BJ (cell line): ENCODE measurements at regions not wholly inside any gene's neighbourhood (a gene's known extent, or its start where the extent isn't known, plus 50 kb on each side); places are given as distances from the start of the nearest gene placed in this dataset.
A peak's percentile ranks its signal among the peaks of the same experiment; 100 is the strongest.

Source experiments
- CTCF ChIA-PET: fragments of 350-600 bp; formaldehyde crosslinking; extraction: SDS; loops from one replicate; lab custom pipeline; 2021; ENCODE audit warnings: antibody characterized with exemption, inconsistent platforms; lab: Yijun Ruan, JAX
- POLR2A ChIA-PET: fragments of 300-600 bp; sonication (Branson Sonifier 250); formaldehyde crosslinking; extraction: SDS; loops from one replicate; lab custom pipeline; 2021; ENCODE audit warnings: antibody characterized with exemption; lab: Charles Lee
- DNase-seq: peaks from one replicate; pipeline ENCODE4 v3.0.0-alpha.2; 2011; ENCODE audit warnings: low read depth
- H3K27me3 ChIP-seq: 2 replicates; pipeline ENCODE4 v1.6.0; 2011; ENCODE audit warnings: low read length; ENCODE audit not compliant: control insufficient read depth, insufficient read depth
- H3K36me3 ChIP-seq: 2 replicates; pipeline ENCODE4 v1.5.1; 2011; ENCODE audit warnings: low read length; ENCODE audit not compliant: control insufficient read depth, insufficient read depth
- H3K4me3 ChIP-seq: 2 replicates; pipeline ENCODE4 v1.5.1; 2011; ENCODE audit warnings: low read depth, mild to moderate bottlenecking, control low read depth, low read length
- TF ChIP-seq, protein P1 (sequence below): IDR thresholded peaks from 2 replicates; pipeline ENCODE4 v1.5.1; 2011; ENCODE audit warnings: low read depth, mild to moderate bottlenecking, control low read depth, inconsistent platforms, low read length, moderate library complexity; ENCODE audit not compliant: insufficient read depth

DNA sequence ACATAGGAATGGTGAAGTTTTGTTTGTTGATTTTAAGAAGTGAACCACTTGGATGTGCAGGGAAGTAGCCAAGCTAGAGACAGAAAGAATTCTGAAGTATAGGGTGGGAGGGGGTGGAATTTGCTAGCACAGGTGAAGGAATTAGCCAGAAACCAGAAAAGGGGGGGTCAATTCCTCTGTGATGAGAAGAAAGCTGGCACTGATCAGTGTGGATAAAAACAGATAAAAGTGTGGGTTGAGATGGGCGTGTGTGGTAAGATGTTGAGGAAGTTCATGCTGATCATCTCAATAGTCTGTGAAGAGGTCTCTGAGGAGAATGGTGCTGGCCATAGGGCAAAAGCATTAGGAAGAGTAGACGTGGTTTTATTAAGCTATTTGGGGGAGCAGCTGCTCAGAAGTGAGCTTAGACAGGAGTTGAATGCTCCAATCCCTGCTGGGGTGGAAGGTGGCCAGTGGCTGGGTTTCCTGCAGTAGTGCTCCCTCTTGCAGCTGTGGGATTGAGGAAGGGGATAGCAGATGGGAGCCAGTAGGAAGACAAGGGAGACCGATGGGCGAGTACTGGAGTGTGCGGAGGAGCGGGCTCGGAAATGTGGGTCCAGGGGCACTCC is 88.7 kb upstream of the ELL2 start:
- TF ChIP-seq, protein P1, sequence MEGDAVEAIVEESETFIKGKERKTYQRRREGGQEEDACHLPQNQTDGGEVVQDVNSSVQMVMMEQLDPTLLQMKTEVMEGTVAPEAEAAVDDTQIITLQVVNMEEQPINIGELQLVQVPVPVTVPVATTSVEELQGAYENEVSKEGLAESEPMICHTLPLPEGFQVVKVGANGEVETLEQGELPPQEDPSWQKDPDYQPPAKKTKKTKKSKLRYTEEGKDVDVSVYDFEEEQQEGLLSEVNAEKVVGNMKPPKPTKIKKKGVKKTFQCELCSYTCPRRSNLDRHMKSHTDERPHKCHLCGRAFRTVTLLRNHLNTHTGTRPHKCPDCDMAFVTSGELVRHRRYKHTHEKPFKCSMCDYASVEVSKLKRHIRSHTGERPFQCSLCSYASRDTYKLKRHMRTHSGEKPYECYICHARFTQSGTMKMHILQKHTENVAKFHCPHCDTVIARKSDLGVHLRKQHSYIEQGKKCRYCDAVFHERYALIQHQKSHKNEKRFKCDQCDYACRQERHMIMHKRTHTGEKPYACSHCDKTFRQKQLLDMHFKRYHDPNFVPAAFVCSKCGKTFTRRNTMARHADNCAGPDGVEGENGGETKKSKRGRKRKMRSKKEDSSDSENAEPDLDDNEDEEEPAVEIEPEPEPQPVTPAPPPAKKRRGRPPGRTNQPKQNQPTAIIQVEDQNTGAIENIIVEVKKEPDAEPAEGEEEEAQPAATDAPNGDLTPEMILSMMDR, result no peak
- no peak for DNase-seq
- Histone ChIP-seq H3K27me3 (no peaks in the 10 kb centered on the region), H3K36me3 (no peaks in the 10 kb centered on the region), H3K4me3 (no peak overlapping the region)
- ChIA-PET POLR2A (interaction anchor here (0.5 to 1.0 kb wide), 2 partner anchors 61 to 99 kb away, joined by 3 to 4 read pairs; no protein-coding TSS in a partner anchor), CTCF (interaction anchor here (0.7 to 1.5 kb wide), 3 partner anchors 11 to 90 kb away, joined by 3 to 6 read pairs (median 4); no protein-coding TSS in a partner anchor)

DNA sequence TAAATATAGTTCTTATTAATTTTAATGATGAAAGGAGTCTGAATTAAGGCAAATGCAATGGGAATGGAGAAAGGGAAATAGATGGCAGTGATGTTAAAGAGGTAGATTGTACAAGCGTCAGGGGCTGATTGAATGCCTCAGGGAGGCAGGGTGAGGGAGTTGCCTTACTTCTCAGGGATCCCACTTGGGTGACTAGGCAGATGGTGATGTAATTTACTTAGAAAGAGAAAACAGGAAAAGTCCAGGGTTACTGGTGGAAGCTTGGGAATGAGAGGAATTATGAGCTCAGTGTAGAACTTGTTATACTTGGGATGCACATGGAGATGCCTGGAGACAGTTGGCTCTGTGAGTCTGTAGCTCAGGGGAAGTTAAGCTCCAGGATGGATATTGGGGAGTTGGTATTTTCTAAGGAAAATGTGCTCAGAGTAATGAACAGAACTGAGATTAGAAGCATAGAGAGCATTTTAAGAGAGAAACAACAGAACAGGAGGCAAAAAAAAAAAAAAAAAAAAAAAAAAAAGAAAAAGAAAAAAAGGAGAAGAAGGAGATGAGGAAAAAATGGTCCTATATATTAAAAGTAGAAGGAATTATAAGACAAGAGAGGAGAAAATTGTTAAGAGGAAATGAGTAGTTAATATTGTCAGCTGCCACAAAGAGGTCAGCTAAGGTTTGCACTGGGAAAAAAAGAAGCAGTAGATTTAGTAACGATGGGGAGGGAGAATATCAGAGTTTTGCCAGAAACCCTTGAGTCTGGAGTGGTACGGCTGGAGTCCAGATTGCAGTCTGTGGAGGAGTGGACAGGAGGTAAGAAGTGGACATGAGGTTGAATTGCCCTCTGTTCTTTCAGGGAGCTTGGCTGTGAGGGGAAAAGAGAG is 88.0 kb upstream of the ELL2 start:
- H3K36me3 ChIP-seq, result no peaks in the 10 kb centered on the region
- H3K4me3 ChIP-seq, result no peak overlapping the region
- TF ChIP-seq, protein P1, result no peak
- no peaks in the 10 kb centered on the region for H3K27me3 ChIP-seq
- POLR2A ChIA-PET, result interaction anchor here (0.5 to 1.1 kb wide), 3 partner anchors 60 to 99 kb away, joined by 3 to 9 read pairs (median 4); no protein-coding TSS in a partner anchor
- CTCF ChIA-PET, result interaction anchor here (0.5 to 1.5 kb wide), 3 partner anchors 20 to 138 kb away, joined by 3 to 6 read pairs (median 3); no protein-coding TSS in a partner anchor
- peak; percentile 76 for DNase-seq

DNA sequence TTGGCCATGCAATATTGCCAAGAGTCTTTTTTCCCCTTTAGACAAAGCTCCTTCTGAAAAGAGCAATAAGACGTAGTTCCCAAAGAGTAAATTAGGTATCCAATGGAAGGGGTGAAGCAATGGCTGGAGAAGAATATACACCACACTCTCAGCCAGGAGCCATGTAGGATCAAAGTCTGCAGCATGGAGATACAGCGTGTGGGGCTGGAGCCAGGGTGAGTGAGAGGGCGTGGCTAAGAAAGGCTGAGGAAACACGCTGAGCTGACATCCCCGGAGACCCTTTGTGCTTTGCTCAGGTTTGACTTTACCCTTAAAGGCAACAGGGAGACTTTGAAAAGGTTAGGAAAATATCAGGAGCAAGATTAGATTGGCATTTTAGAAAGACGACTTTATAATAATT is 87.1 kb upstream of the ELL2 start:
- ChIA-PET POLR2A (no interaction called here), CTCF (no interaction called here)
- Histone ChIP-seq H3K36me3 (no peaks in the 10 kb centered on the region), H3K4me3 (no peak overlapping the region), H3K27me3 (no peaks in the 10 kb centered on the region)
- TF ChIP-seq, protein P1, result no peak
- no peak for DNase-seq

DNA sequence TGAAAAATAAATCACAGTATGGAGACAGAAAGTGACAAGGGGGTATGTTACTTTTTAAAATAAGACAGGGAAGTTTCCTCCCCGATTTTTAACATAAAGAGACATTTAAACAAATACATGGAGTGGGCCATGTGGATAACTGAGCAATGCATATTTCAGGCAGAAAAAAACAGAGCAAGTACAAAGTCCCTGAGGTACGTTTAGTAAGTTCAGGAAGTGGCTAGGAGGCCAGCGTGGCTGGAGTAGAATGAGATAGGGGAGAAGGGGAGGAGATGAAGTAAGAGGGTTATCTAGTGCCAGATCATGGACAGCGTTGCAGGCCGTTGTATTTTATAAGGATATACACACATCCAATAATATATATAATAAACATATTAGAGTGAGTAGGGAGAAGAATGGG is 84.2 kb upstream of the ELL2 start:
- TF ChIP-seq, protein P1, result no peak
- CTCF ChIA-PET, result no interaction called here
- H3K36me3 ChIP-seq, result no peaks in the 10 kb centered on the region
- no peak for DNase-seq
- H3K4me3 ChIP-seq, result no peak overlapping the region
- H3K27me3 ChIP-seq, result no peaks in the 10 kb centered on the region
- POLR2A ChIA-PET, result no interaction called here

DNA sequence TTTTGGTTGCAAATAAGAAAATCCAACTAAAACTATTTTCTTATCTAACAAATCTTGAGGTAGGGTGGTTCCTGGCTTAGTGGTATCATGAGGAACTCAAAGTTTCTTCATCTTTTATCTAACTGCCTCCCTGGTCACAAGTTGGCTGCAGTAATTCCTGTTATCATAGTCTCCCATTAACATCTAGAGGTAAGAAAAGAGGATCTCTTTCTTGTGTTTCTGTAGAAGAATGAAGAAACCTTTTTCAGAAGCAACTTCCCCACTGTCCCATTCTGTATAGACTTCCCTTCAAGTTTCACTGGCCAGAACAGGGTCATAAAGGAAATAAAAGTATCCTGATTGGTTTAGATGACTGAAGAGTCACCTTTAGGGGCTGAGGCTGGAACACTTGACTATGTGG is 81.8 kb upstream of the ELL2 start:
- POLR2A ChIA-PET, result no interaction called here
- no peak for DNase-seq
- Histone ChIP-seq H3K36me3 (no peaks in the 10 kb centered on the region), H3K4me3 (no peak overlapping the region), H3K27me3 (no peaks in the 10 kb centered on the region)
- TF ChIP-seq, protein P1, result no peak
- CTCF ChIA-PET, result no interaction called here
